ENCODE measurements at regions not wholly inside any gene's neighbourhood (a gene's known extent, or its start where the extent isn't known, plus 50 kb on each side); places are given as distances from the start of the nearest gene placed in this dataset.

- no peak for TF ChIP-seq CTCF (conservative IDR thresholded peaks at IDR 0.05)
- TF ChIP-seq EZH2 (IDR thresholded peaks at IDR 0.05; ENCODE audit: low read depth) = no peak
Measured at GRCh38 chr16:80384862-80385261, 155.9 kb upstream of the DYNLRB2 start.

All from PC-9 (cell line).